Inflammatory macrophage (primary cell): ENCODE measurements at regions not wholly inside any gene's neighbourhood (a gene's known extent, or its start where the extent isn't known, plus 50 kb on each side); places are given as distances from the start of the nearest gene placed in this dataset.
"Not testable (repeated sequence)": the region's sequence is repeated elsewhere in the genome, so short reads cannot be mapped to it uniquely, and the experiment has no call there.

Experiments used
- DNase-seq, 2 donors: peaks; one replicate each; pipeline ENCODE4 v3.0.0-alpha.2; 2020 to 2022

- peak in 1 of 2 donors; percentile 21 for DNase-seq
Observed at GRCh38 chr1:41980827-41981653, 62.3 kb upstream of the HIVEP3 start.

DNA sequence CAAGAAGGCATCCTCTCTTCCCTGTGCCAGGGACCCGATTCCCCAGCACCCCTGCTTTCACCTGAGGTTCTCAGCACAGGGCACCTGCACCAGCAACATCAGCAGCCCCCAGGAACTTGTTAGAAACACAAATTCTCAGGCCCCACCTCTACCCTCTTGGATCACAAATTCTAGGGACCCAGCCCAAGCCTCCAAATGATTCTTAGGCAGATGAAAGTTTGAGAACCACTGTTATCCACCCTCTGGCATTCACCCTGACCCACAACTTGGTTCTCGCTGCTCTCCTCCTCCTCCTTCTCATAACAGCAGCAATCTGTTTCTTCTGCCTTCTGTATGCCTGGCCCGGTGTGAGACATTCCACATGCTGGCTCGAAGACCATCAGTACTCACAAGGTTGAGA lies 60.3 kb upstream of the HIVEP3 start:
- DNase-seq = no peak

DNA sequence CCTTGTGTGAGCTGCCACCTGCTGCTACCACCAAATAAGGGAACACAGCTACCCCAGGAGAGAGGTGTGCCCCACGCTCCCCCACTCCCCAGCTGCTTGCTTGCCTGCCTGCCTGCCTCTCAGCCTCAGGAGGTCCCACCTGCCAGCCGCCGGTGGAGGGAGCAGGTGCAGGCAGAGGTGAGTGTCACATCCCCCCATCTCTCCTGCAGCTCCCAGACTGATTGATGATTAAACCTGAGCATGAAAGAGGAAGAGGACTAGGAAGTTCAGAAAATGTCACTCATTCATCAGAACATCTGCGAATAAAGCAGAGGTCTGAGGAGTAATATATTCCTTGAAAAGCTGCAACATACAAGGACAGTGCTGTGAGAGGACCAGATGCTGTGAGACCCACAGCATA lies 58.6 kb upstream of the HIVEP3 start:
- no peak for DNase-seq

GRCh38 chr1:41976671-41977070 lies 57.9 kb upstream of the HIVEP3 start:
- no peak for DNase-seq

DNA sequence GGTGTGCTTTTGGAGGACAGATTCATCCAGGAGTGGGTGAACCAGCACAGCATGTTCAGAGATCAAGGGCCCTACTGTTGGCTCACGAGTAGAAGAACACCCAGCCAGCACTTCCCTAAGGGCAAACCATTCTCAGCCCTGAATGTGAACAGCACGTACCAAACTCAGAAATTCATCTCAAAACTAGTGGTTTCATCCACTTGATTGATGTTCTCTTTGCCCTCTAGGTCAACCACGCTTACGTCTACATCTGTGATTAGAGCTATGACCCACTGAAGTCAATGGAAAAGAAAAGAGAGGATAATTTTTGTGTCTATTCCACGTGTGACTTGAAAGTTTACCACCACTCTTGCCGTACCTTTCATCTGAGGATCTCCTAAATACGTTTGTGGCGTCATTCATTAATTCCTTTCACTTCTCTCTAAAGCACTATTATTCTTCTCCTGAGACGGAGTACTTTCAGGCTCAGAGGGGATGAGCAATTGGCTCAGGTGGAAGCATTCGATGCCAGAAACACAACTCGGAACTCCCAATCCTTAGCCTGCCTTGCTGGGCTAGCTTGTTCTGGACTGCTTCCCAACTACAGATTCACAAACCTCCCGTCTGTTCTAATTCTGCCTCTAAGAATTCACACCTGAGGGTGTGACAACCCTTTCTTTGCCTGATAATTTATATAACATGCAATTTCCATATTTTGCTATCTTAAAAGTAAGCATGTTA lies 57.3 kb upstream of the HIVEP3 start:
- DNase-seq = no peak

DNA sequence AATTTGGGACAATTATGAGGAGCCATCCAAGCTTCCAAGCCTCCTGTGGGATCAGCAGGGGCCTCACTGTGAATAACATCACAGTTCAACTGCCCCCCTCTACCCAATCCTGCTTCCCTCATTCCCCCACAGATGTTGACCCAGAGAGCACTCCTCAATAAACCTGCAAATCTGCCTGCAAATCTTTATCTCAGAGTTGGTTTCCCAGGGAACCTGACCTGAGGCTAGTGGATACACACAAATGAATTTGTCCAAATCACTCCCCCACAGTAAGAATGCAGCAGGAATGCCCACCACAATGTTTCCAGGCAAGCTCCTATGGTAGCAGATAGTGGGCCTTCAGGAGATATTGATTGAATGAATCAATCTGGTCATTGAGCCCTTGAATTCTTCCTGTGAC lies 56.4 kb upstream of the HIVEP3 start:
- DNase-seq = no peak

GRCh38 chr1:41968557-41968956 lies 49.8 kb upstream of the HIVEP3 start:
- not testable (repeated sequence) for DNase-seq
